ENCODE measurements at regions not wholly inside any gene's neighbourhood (a gene's known extent, or its start where the extent isn't known, plus 50 kb on each side); places are given as distances from the start of the nearest gene placed in this dataset.

DNA sequence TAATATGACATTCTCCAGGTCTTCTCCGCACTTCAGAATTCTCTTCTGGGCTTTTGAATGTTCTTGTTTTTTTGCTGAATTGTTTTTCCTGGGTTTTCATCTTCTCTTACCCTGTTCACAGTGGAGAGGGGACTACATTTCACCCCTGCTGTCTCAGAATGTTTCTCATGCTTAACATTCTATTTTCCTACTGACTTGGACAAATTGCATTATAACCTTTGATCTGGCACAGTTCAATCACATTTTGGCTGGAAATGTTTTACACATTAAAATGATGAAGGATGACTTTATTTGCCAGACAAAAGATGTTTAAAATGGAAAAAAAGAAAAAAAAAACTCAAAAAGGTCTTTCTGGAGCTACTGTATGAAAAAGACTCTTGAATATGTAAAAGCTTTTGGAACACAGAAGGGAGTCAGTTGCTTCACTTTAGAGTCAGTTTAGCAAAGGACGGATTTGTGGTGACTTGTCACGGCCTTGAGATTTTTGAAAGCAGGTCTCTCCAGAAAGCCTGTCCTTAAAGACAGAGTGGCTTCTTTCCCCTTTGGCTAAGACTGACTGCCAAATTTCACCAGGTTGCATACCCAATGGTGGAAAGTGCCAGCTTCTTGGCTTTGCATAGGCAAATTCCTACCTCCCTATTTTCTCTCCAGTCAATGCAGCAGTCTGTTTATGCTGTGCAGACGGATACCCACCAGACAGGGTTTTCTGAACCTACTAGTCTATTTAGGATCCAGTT lies 401.0 kb upstream of the TBL1XR1 start:
- TF ChIP-seq ZFP3 (CRISPR knock-in tag; IDR thresholded peaks at IDR 0.05) (no peak), OSR1 (CRISPR knock-in tag; IDR thresholded peaks at IDR 0.05) (no peak), ESRRG (CRISPR knock-in tag; IDR thresholded peaks at IDR 0.05) (0 out of 2 replicates have a peak, but pooled peaks have one; percentile 49), ZNF8 (CRISPR knock-in tag; IDR thresholded peaks at IDR 0.05) (no peak), CSDC2 (CRISPR knock-in tag; IDR thresholded peaks at IDR 0.05) (no peak)
- TF ChIP-seq, protein P1, sequence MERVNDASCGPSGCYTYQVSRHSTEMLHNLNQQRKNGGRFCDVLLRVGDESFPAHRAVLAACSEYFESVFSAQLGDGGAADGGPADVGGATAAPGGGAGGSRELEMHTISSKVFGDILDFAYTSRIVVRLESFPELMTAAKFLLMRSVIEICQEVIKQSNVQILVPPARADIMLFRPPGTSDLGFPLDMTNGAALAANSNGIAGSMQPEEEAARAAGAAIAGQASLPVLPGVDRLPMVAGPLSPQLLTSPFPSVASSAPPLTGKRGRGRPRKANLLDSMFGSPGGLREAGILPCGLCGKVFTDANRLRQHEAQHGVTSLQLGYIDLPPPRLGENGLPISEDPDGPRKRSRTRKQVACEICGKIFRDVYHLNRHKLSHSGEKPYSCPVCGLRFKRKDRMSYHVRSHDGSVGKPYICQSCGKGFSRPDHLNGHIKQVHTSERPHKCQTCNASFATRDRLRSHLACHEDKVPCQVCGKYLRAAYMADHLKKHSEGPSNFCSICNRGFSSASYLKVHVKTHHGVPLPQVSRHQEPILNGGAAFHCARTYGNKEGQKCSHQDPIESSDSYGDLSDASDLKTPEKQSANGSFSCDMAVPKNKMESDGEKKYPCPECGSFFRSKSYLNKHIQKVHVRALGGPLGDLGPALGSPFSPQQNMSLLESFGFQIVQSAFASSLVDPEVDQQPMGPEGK (CRISPR knock-in tag; IDR thresholded peaks at IDR 0.05; ENCODE audit: borderline replicate concordance): no peak

All from SK-N-SH treated with all-trans-retinoic acid at 6 μM for 48 hours (cell line).